ENCODE measurements at regions not wholly inside any gene's neighbourhood (a gene's known extent, or its start where the extent isn't known, plus 50 kb on each side); places are given as distances from the start of the nearest gene placed in this dataset.

DNA sequence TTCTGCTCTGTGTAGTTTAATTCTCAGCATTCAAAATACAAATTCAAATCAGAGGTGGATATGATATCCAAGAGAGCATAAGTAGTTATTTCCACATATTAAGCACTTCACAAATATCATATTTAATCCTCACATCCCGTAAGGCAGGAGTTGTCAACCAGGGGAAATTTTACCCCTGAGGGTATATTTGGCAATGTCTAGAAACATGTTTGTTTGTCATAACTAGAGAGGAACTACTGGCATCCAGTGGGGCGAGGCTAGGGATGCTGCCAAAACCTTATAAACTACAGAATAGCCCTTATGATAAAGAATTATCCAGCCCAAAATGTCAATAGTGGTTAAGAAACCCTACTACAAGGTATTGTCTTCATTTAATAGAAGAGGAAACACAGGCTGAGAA, 619.4 kb downstream of the SLCO4C1 start (continued):
- TF ChIP-seq, protein P1, sequence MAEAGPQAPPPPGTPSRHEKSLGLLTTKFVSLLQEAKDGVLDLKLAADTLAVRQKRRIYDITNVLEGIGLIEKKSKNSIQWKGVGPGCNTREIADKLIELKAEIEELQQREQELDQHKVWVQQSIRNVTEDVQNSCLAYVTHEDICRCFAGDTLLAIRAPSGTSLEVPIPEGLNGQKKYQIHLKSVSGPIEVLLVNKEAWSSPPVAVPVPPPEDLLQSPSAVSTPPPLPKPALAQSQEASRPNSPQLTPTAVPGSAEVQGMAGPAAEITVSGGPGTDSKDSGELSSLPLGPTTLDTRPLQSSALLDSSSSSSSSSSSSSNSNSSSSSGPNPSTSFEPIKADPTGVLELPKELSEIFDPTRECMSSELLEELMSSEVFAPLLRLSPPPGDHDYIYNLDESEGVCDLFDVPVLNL (CRISPR knock-in tag; IDR thresholded peaks at IDR 0.05; ENCODE audit: low read depth), result no peak
- no peak for TF ChIP-seq KDM1A (IDR thresholded peaks at IDR 0.05)
- no peak for TF ChIP-seq CXXC5 (CRISPR knock-in tag; IDR thresholded peaks at IDR 0.05)
- no peak for TF ChIP-seq HDAC3 (IDR thresholded peaks at IDR 0.05; ENCODE audit: borderline replicate concordance, partially characterized antibody)
- TF ChIP-seq RBFOX2 (IDR thresholded peaks at IDR 0.05; ENCODE audit: low read depth, low read length), result no peak
- TF ChIP-seq ZFP36 (IDR thresholded peaks at IDR 0.05; ENCODE audit: low read depth, low read length, partially characterized antibody), result no peak
- no peak for TF ChIP-seq GTF2A2 (tag; IDR thresholded peaks at IDR 0.05)
- TF ChIP-seq CREBBP (IDR thresholded peaks at IDR 0.05; ENCODE audit: low read depth, low read length), result no peak
- no peak for TF ChIP-seq ZNF778 (CRISPR knock-in tag; IDR thresholded peaks at IDR 0.05)

DNA sequence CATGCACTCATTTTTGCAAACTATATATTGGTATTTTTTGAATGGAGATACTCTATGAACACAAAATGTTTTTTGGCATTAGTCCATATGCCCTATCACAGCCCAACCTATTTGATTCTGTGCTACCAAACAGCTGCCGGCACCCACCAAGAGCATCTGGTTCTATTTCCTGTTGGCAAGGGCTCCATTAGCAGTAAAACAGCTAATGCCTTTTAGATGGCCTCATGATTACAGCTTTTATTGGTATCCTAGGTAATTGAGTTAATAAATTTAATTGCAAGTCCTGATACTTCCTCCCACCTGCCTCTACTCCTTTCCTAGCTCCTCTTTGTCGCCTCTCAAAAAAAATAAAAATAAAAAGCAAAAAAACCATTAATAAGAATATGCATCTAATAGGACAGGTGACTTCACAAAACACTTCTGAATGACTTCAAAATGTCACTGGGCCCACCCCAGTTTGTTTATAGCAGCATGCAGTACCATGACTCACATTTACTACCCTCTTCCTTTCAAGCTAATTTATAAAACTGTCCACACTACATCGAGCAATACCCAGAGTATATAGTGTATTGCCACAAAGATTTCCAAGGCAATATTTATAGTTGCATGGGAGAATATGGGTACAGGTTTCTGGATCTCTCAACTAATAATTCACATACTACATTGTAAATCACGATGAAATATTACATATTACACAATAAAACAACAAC, 620.4 kb downstream of the SLCO4C1 start:
- ChIA-PET CTCF (ENCODE audit: low intra/inter-chr PET ratio) (no interaction called here), POLR2A (no interaction called here)
- intact Hi-C loops (cut with micrococcal nuclease), result no loop called here
- H3K4me3 ChIP-seq, result no peak overlapping the region
- BruUV-seq (replicated peaks), result no TSS peak
- H3K36me3 ChIP-seq (ENCODE audit: control insufficient read depth, insufficient read depth, low read length), result no peaks in the 10 kb centered on the region
- no peak overlapping the region for H3K27ac ChIP-seq (ENCODE audit: extremely low read depth, low read depth, low read length)
- H3K4me1 ChIP-seq (replicated peaks in 1 of 2; ENCODE audit: control insufficient read depth in 2 of 2, insufficient read depth in 2 of 2, low read length in 2 of 2), result no peaks in the 10 kb centered on the region
- H2AFZ ChIP-seq (ENCODE audit: low read depth, low read length), result no peak overlapping the region
- H3K9ac ChIP-seq (ENCODE audit: insufficient read depth in 1 of 2, low read depth in 2 of 2, low read length in 2 of 2), result no peak overlapping the region
- no peak for DNase-seq (ENCODE audit: extremely low read depth in 1 of 4, low spot score in 3 of 4)
- H3K9me1 ChIP-seq (ENCODE audit: control insufficient read depth, insufficient read depth, low read length), result no peaks in the 10 kb centered on the region
- no peak for FAIRE-seq
- in situ Hi-C loops (cut with MboI), result no loop called here
- no peak overlapping the region for H3K4me2 ChIP-seq (ENCODE audit: insufficient read depth, low read length)
- 6% methylated on average over 4 of the region's 4 CpGs for WGBS (ENCODE audit: insufficient coverage, low coverage, missing lambda C conversion rate)
- H3K9me3 ChIP-seq (replicated peaks; ENCODE audit: control insufficient read depth, insufficient read depth, low read depth, low read length), result no peaks in the 10 kb centered on the region
- H4K20me1 ChIP-seq (replicated peaks; ENCODE audit: control insufficient read depth, insufficient read depth, low read length), result no peaks in the 10 kb centered on the region
- no peaks in the 10 kb centered on the region for H3K79me2 ChIP-seq (ENCODE audit: control insufficient read depth, insufficient read depth, low read length)
- no peaks in the 10 kb centered on the region for H3K27me3 ChIP-seq (ENCODE audit: control insufficient read depth in 2 of 2, insufficient read depth in 2 of 2, low read length in 2 of 2)
- TF ChIP-seq, protein P2, sequence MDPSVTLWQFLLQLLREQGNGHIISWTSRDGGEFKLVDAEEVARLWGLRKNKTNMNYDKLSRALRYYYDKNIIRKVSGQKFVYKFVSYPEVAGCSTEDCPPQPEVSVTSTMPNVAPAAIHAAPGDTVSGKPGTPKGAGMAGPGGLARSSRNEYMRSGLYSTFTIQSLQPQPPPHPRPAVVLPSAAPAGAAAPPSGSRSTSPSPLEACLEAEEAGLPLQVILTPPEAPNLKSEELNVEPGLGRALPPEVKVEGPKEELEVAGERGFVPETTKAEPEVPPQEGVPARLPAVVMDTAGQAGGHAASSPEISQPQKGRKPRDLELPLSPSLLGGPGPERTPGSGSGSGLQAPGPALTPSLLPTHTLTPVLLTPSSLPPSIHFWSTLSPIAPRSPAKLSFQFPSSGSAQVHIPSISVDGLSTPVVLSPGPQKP (CRISPR knock-in tag; IDR thresholded peaks at IDR 0.05), result no peak
- no peak for TF ChIP-seq MAZ (CRISPR knock-in tag; conservative IDR thresholded peaks at IDR 0.05 in 1 of 2, IDR thresholded peaks at IDR 0.05 in 1 of 2)
- no peak for TF ChIP-seq RBM15 (IDR thresholded peaks at IDR 0.05; ENCODE audit: insufficient read depth, low read length)
- no peak for TF ChIP-seq TOE1 (IDR thresholded peaks at IDR 0.05; ENCODE audit: borderline replicate concordance)
- TF ChIP-seq TOE1 (CRISPR knock-in tag; IDR thresholded peaks at IDR 0.05; ENCODE audit: borderline replicate concordance, low read depth), result no peak
- no peak for TF ChIP-seq ZNF76 (CRISPR knock-in tag; IDR thresholded peaks at IDR 0.05; ENCODE audit: borderline replicate concordance)
- TF ChIP-seq, protein P3, sequence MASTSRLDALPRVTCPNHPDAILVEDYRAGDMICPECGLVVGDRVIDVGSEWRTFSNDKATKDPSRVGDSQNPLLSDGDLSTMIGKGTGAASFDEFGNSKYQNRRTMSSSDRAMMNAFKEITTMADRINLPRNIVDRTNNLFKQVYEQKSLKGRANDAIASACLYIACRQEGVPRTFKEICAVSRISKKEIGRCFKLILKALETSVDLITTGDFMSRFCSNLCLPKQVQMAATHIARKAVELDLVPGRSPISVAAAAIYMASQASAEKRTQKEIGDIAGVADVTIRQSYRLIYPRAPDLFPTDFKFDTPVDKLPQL (IDR thresholded peaks at IDR 0.05; ENCODE audit: extremely low read depth, insufficient read length), result no peak
- no peak for TF ChIP-seq SIX5 (IDR thresholded peaks at IDR 0.05; ENCODE audit: borderline replicate concordance in 1 of 2, insufficient read depth in 1 of 2, low read depth in 1 of 2, low read length in 2 of 2)
- ATAC-seq, result no peak

All from K562 (cell line).